Omental fat pad (tissue), 3 donors: ENCODE measurements at regions not wholly inside any gene's neighbourhood (a gene's known extent, or its start where the extent isn't known, plus 50 kb on each side); places are given as distances from the start of the nearest gene placed in this dataset.

ENCODE experiments used
- ATAC-seq: fragments of 150-250 bp; one replicate; pipeline ENCODE4 v1.9.1; 2016; ENCODE audit warnings: mild to moderate bottlenecking, moderate library complexity; ENCODE audit not compliant: low FRiP score
- DNase-seq: peaks from one replicate; pipeline ENCODE4 v3.0.0-alpha.2; 2019; ENCODE audit warnings: low spot score
- CTCF ChIP-seq, 3 donors: fragments of 450-650 bp; IDR thresholded peaks; one replicate each; pipeline ENCODE4 v1.5.1; 2016 to 2017; ENCODE audit warnings: antibody characterized with exemption in 3 of 3, mild to moderate bottlenecking in 3 of 3, moderate library complexity in 2 of 3

DNA sequence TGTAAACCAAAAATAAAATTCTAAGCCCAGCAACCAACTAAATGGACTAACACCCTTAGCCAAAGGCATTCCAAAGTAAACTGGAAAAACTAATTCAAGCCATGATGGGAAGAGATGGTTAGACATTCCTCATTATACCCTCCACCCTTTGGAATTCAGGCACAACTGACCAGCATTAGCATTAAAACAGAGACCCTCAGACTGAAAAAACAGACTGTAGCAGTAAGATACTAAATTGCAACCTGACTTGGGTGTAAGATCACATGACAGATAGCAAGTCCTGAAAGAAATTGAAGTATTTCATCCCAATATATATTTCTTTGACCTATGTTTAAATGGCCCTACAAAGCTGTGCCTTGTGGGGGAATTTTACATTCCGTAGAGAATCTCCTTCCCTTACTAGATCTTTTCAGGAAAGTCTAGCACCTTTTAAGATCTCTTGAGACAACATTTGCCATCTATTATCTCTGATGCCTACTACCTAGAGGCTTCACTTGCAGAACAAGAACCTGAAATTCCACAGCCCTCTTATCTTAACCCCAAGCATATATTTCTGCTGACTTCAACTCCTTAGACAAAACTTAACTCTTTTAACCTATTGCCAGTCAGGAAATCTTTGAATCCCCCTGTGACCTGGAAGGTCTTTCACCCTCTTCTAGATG lies 750.2 kb upstream of the IGFBP3 start:
- no peak for DNase-seq
- TF ChIP-seq CTCF (IDR thresholded peaks at IDR 0.05) = no peak
- no peak for ATAC-seq

GRCh38 chr7:46669028-46669427 lies 748.0 kb upstream of the IGFBP3 start:
- ATAC-seq (no peak), DNase-seq (no peak)
- no peak for TF ChIP-seq CTCF (IDR thresholded peaks at IDR 0.05)

DNA sequence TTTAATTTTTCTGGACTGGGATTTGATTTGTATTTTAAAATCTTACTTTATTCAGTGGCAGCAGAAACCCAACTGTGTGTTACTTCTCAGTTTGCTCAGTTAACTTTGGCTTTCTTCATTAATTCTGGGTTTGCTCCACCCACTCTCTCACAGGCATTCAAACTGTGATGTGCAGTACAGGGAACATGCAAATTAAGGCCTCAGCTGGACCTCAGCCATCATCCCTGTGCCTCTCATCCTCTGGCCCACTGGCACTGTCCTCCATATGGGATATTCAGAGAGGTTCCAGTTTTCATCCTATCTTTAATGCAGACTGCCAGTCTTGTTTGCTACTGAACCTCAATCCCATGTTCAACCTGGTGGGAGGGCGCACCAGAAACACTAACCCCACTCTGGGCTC lies 743.4 kb upstream of the IGFBP3 start:
- no peak for TF ChIP-seq CTCF (IDR thresholded peaks at IDR 0.05)
- ATAC-seq (no peak), DNase-seq (no peak)

- no peak for TF ChIP-seq CTCF (IDR thresholded peaks at IDR 0.05)
- no peak for DNase-seq
- no peak for ATAC-seq
Measured at GRCh38 chr7:46663025-46663424, 742.0 kb upstream of the IGFBP3 start.

DNA sequence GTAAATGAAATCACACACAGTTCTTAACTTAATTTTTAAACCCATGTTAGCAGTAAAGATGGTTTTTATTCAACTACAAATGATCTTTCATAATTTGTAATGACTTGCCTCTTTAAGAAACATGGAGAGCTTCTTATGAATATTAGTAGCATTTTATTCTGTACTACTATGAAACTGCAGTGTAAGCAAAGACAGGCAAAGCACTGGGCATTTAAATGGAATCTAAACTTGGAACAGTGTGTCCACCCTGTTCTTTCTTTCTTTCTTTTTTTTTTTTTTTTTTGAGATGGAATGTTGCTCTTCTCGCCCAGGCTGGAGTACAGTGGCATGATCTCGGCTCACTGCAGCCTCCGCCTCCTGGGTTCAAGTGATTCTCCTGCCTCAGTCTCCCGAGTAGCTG lies 740.4 kb upstream of the IGFBP3 start:
- DNase-seq (no peak), ATAC-seq (no peak)
- no peak for TF ChIP-seq CTCF (IDR thresholded peaks at IDR 0.05)

DNA sequence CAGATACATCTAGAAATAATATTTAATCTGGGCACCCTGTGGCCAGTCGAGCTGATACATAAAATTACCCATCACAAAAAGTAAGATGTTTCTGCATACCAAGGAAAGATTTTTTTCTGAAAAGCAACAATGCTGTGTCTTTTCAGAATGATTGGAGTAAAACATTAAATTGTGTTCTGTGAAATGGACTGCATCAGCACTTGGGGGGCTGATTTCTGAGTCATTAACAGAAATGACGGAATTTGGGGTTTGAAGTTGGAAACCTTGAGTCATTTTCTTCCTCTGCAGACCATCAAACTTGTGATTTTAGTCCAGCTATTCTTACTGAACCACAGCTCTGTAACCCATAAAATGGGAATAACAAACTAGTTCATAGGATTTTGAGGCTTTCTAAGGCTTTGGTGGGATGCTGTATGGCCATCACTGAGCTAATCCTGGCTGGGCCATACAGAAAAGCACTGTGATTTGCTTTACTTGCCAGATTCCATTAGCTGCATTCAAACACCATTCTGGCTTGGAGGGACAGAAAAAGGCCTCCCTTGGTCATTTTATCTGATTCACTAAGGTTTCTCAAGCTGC lies 739.4 kb upstream of the IGFBP3 start:
- ATAC-seq = no peak
- no peak for TF ChIP-seq CTCF (IDR thresholded peaks at IDR 0.05)
- no peak for DNase-seq

DNA sequence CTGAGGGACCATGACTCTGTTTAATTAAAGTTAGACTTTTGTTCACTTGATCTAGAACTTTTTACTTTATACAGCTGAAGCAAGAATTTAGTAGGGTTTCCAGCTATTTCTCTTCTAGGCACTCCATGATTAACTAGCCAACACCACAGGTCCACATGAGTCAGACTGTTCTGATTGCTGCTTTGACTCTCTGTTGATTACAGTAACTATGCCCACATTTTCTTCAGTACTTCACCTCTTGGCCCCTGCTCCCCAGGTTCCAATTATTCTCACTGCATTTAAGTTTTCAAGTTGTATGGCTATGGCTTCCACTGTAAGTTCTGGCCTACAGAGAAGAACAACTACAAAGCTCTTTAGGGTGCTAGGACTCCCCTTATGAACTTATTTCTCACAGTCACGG lies 737.2 kb upstream of the IGFBP3 start:
- TF ChIP-seq CTCF (IDR thresholded peaks at IDR 0.05) = no peak
- DNase-seq = no peak
- ATAC-seq = no peak
